ENCODE measurements at regions not wholly inside any gene's neighbourhood (a gene's known extent, or its start where the extent isn't known, plus 50 kb on each side); places are given as distances from the start of the nearest gene placed in this dataset.
"Not testable (repeated sequence)": the region's sequence is repeated elsewhere in the genome, so short reads cannot be mapped to it uniquely, and the experiment has no call there.

DNA sequence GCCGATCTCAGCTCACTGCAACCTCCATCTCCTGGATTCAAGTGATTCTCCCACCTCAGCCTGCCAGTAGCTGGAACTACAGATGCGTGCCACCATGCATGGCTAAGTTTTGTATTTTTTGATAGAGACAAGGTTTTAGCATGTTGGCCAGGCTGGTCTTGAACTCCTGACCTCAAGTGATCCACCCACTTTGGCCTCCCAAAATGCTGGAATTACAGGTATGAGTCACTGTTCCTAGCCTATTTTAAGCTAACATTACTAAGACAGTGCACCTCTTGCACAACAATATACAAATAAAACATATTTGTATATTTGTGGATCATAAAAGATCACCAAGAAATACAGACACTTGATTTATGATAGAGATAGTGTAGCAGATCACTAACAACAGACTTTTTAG, 139.1 kb downstream of the DUSP10 start:
- H3K9ac ChIP-seq = no peak overlapping the region
- no peak overlapping the region for H3K4me2 ChIP-seq (ENCODE audit: low read length)
- TF ChIP-seq, protein P1, sequence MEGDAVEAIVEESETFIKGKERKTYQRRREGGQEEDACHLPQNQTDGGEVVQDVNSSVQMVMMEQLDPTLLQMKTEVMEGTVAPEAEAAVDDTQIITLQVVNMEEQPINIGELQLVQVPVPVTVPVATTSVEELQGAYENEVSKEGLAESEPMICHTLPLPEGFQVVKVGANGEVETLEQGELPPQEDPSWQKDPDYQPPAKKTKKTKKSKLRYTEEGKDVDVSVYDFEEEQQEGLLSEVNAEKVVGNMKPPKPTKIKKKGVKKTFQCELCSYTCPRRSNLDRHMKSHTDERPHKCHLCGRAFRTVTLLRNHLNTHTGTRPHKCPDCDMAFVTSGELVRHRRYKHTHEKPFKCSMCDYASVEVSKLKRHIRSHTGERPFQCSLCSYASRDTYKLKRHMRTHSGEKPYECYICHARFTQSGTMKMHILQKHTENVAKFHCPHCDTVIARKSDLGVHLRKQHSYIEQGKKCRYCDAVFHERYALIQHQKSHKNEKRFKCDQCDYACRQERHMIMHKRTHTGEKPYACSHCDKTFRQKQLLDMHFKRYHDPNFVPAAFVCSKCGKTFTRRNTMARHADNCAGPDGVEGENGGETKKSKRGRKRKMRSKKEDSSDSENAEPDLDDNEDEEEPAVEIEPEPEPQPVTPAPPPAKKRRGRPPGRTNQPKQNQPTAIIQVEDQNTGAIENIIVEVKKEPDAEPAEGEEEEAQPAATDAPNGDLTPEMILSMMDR (IDR thresholded peaks at IDR 0.05) = no peak
- H3K79me2 ChIP-seq = no peaks in the 10 kb centered on the region
- H3K27ac ChIP-seq = no peak overlapping the region
- no peaks in the 10 kb centered on the region for H3K9me3 ChIP-seq (ENCODE audit: control insufficient read depth, low read length)
- H3K4me1 ChIP-seq = no peaks in the 10 kb centered on the region
- H2AFZ ChIP-seq = no peak overlapping the region
- H3K36me3 ChIP-seq (ENCODE audit: control insufficient read depth, insufficient read depth, low read length) = no peaks in the 10 kb centered on the region
- no peaks in the 10 kb centered on the region for H3K27me3 ChIP-seq (ENCODE audit: control insufficient read depth, insufficient read depth, low read length)
- H3K4me3 ChIP-seq (ENCODE audit: low read depth, low read length) = no peak overlapping the region

DNA sequence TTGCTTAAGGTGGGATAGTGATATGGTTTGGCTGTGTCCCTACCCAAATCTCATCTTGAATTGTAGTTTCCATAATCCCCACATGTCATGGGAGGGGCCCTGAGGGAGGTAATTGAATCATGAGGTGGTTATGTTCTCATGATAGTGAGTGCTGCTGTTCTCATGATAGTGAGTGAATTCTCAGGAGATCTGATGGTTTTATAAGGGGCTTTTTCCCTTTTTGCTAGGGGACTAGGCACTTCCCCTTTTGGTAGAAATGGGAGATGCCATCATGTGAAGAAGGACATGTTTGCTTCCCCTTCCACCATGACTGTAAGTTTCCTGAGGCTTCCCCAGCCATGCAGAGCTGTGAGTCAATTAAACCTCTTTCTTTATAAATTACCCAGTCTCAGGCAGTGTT, 137.5 kb downstream of the DUSP10 start:
- not testable (repeated sequence) for H3K36me3 ChIP-seq (ENCODE audit: control insufficient read depth, insufficient read depth, low read length); H3K4me3 ChIP-seq (ENCODE audit: low read depth, low read length); H3K27ac ChIP-seq

DNA sequence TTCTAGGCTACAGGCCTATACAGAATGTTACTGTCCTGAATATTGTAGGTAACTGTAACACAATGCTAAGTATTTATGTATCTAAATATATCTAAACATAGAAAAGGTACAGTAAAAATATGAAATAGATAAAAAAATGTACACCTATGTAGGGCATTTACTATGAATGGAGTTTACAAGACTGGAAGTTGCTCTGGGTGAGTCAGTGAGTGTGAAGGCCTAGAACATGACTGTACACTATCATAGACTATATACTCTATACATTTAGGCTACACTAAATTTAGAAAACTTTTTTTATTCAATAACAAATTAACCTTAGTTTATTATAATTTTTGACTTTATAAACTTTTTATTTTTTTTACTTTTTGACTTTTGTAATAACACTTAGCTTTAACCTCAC, 136.9 kb downstream of the DUSP10 start:
- no peaks in the 10 kb centered on the region for H3K36me3 ChIP-seq (ENCODE audit: control insufficient read depth, insufficient read depth, low read length)
- H3K4me1 ChIP-seq = no peaks in the 10 kb centered on the region
- no peak overlapping the region for H3K4me2 ChIP-seq (ENCODE audit: low read length)
- no peaks in the 10 kb centered on the region for H3K27me3 ChIP-seq (ENCODE audit: control insufficient read depth, insufficient read depth, low read length)
- no peaks in the 10 kb centered on the region for H3K9me3 ChIP-seq (ENCODE audit: control insufficient read depth, low read length)
- no peak overlapping the region for H2AFZ ChIP-seq
- H3K4me3 ChIP-seq (ENCODE audit: low read depth, low read length) = no peak overlapping the region
- H3K79me2 ChIP-seq = no peaks in the 10 kb centered on the region
- no peak overlapping the region for H3K9ac ChIP-seq
- TF ChIP-seq, protein P1 (IDR thresholded peaks at IDR 0.05) = no peak
- H3K27ac ChIP-seq = no peak overlapping the region

More for the DNA sequence above, 137.5 kb downstream of the DUSP10 start:
- H3K4me2 ChIP-seq (ENCODE audit: low read length); H3K27me3 ChIP-seq (ENCODE audit: control insufficient read depth, insufficient read depth, low read length); H3K79me2 ChIP-seq; H3K4me1 ChIP-seq; H2AFZ ChIP-seq; H3K9ac ChIP-seq; H3K9me3 ChIP-seq (ENCODE audit: control insufficient read depth, low read length): not testable (repeated sequence)

DNA sequence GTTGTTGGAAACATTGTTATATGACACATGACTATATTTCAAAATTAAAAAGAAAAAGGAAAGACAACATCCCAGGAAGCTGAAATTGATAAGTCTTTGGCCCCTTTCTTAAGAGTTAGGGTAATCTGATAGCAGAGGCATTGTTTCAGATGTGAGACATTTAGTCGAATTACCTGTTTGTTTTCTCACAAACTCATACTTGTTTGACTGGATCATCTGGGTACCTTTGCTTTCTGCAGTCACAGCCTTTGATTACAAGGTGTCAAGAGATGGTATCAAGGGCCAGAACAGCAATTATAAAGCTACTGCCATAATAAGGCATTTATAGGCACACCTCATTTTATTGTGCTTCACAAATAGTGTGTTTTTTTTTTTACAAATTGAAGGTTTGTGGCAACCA, 136.3 kb downstream of the DUSP10 start:
- H3K79me2 ChIP-seq = no peaks in the 10 kb centered on the region
- TF ChIP-seq, protein P1 (IDR thresholded peaks at IDR 0.05) = no peak
- no peak overlapping the region for H3K27ac ChIP-seq
- H3K36me3 ChIP-seq (ENCODE audit: control insufficient read depth, insufficient read depth, low read length) = no peaks in the 10 kb centered on the region
- H3K4me1 ChIP-seq = no peaks in the 10 kb centered on the region
- no peak overlapping the region for H3K4me3 ChIP-seq (ENCODE audit: low read depth, low read length)
- no peak overlapping the region for H2AFZ ChIP-seq
- H3K4me2 ChIP-seq (ENCODE audit: low read length) = no peak overlapping the region
- H3K9me3 ChIP-seq (ENCODE audit: control insufficient read depth, low read length) = no peaks in the 10 kb centered on the region
- H3K9ac ChIP-seq = no peak overlapping the region
- H3K27me3 ChIP-seq (ENCODE audit: control insufficient read depth, insufficient read depth, low read length) = no peaks in the 10 kb centered on the region

DNA sequence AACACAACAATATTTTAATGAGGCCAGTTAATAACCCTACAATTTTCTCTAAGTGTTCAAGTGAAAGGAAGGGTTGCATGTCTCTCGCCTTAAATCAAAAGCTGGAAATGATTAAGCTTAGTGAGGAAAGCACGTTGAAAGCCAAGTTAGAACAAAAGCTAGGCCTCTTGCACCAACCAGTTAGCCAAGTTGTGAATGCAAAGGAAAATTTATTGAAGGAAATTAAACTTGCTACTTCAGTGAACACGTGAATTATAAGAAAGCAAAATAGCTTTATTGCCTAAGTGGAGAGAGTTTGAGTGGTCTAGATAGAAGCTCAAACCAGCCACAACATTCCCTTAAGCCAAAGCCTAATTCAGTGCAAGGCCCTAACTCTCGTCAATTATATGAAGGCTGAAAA, 135.6 kb downstream of the DUSP10 start:
- H3K36me3 ChIP-seq (ENCODE audit: control insufficient read depth, insufficient read depth, low read length) = no peaks in the 10 kb centered on the region
- H2AFZ ChIP-seq = no peak overlapping the region
- no peak overlapping the region for H3K4me3 ChIP-seq (ENCODE audit: low read depth, low read length)
- no peaks in the 10 kb centered on the region for H3K9me3 ChIP-seq (ENCODE audit: control insufficient read depth, low read length)
- H3K4me2 ChIP-seq (ENCODE audit: low read length) = no peak overlapping the region
- TF ChIP-seq, protein P1 (IDR thresholded peaks at IDR 0.05) = no peak
- no peak overlapping the region for H3K27ac ChIP-seq
- H3K4me1 ChIP-seq = no peaks in the 10 kb centered on the region
- no peak overlapping the region for H3K9ac ChIP-seq
- no peaks in the 10 kb centered on the region for H3K27me3 ChIP-seq (ENCODE audit: control insufficient read depth, insufficient read depth, low read length)
- no peaks in the 10 kb centered on the region for H3K79me2 ChIP-seq
